ENCODE measurements at regions not wholly inside any gene's neighbourhood (a gene's known extent, or its start where the extent isn't known, plus 50 kb on each side); places are given as distances from the start of the nearest gene placed in this dataset.

- TF ChIP-seq CTCF (IDR thresholded peaks at IDR 0.05) (no peak), POLR2A (IDR thresholded peaks at IDR 0.05) (no peak)
These were observed 995.0 kb downstream of the EFNA5 start for GRCh38 chr5:106675687-106676086.
